ENCODE measurements at regions not wholly inside any gene's neighbourhood (a gene's known extent, or its start where the extent isn't known, plus 50 kb on each side); places are given as distances from the start of the nearest gene placed in this dataset.

DNA sequence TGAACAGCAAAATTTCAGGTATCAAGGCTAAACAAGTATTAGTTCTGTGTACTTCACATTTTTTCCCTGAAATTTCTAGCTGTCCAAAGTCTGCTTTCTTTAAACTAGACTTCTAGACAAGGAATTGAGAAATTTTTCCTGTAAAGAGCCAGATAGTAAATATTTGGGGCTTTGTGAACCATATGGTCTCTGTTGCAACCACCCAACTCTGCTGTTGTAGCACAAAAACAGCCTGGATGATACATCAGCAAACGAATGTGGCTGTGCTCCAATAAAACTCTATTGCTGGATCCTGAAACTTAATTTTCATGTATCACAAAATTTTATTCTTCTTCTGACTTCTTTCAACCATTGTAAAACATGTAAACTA lies 96.0 kb upstream of the SLC38A4 start:
- no peak for TF ChIP-seq EZH2 (IDR thresholded peaks at IDR 0.05; ENCODE audit: low read depth)
- TF ChIP-seq, protein P1, sequence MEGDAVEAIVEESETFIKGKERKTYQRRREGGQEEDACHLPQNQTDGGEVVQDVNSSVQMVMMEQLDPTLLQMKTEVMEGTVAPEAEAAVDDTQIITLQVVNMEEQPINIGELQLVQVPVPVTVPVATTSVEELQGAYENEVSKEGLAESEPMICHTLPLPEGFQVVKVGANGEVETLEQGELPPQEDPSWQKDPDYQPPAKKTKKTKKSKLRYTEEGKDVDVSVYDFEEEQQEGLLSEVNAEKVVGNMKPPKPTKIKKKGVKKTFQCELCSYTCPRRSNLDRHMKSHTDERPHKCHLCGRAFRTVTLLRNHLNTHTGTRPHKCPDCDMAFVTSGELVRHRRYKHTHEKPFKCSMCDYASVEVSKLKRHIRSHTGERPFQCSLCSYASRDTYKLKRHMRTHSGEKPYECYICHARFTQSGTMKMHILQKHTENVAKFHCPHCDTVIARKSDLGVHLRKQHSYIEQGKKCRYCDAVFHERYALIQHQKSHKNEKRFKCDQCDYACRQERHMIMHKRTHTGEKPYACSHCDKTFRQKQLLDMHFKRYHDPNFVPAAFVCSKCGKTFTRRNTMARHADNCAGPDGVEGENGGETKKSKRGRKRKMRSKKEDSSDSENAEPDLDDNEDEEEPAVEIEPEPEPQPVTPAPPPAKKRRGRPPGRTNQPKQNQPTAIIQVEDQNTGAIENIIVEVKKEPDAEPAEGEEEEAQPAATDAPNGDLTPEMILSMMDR (conservative IDR thresholded peaks at IDR 0.05): no peak
